ENCODE measurements at regions not wholly inside any gene's neighbourhood (a gene's known extent, or its start where the extent isn't known, plus 50 kb on each side); places are given as distances from the start of the nearest gene placed in this dataset.
"Not testable (repeated sequence)": the region's sequence is repeated elsewhere in the genome, so short reads cannot be mapped to it uniquely, and the experiment has no call there.

DNA sequence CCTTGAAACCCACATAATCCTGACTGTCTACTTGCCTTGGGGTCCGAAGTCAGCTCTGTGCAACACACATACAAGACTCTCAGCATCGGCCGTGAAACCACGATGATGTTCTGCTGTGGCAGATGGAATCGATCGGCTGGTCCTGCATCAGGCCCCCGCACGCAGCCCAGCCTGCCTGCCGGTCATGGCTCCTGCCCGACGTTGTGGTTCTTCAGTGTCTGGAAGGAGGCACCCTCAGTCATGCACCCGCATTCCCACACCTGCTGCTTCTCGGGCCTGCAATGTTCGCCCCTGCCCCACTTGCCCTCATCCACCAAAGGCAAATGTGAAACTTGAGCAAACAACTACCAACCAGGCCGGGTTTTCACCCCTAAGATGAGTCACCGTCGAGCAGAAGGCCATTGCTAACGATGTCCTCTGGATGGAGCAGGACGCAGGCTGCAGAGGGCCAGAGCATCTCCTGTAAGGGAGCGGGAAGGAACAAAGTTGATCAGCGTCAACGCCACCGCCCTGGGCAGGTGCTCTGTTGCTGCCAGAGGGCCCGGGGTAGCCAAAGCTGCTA, 128.9 kb upstream of the PDE10A start:
- no peak for DNase-seq (ENCODE audit: low spot score)

GRCh38 chr6:165791306-165791705, 128.3 kb upstream of the PDE10A start:
- no peak for DNase-seq (ENCODE audit: low spot score)

DNA sequence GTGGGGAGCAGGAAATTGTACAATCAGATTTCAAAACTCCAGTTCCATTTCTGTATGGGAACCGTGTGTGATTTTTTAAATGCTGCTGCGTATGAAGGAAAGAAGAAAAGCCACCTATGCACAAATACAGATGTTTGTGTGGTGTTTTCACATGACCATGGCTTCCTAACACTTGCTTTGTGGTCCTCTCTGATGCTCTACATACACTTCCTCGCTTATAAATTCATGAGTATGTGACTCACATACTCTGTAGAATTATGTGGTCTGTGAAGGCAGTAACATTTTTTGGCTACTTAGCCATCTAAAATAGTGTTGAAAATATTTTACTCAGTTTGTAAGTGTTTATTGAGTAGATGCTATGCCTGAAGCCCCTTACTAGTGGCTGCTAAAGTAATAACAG, 119.8 kb upstream of the PDE10A start:
- no peak for DNase-seq (ENCODE audit: low spot score)

GRCh38 chr6:165782134-165782533, 119.1 kb upstream of the PDE10A start:
- no peak for DNase-seq (ENCODE audit: low spot score)

- DNase-seq (ENCODE audit: low spot score): no peak
These were observed 114.6 kb upstream of the PDE10A start for GRCh38 chr6:165777680-165778079.

- no peak for DNase-seq (ENCODE audit: low spot score)
These were observed 113.7 kb upstream of the PDE10A start for GRCh38 chr6:165776691-165777090.

- DNase-seq (ENCODE audit: low spot score): no peak
These were observed 112.7 kb upstream of the PDE10A start for GRCh38 chr6:165775721-165776120.

DNA sequence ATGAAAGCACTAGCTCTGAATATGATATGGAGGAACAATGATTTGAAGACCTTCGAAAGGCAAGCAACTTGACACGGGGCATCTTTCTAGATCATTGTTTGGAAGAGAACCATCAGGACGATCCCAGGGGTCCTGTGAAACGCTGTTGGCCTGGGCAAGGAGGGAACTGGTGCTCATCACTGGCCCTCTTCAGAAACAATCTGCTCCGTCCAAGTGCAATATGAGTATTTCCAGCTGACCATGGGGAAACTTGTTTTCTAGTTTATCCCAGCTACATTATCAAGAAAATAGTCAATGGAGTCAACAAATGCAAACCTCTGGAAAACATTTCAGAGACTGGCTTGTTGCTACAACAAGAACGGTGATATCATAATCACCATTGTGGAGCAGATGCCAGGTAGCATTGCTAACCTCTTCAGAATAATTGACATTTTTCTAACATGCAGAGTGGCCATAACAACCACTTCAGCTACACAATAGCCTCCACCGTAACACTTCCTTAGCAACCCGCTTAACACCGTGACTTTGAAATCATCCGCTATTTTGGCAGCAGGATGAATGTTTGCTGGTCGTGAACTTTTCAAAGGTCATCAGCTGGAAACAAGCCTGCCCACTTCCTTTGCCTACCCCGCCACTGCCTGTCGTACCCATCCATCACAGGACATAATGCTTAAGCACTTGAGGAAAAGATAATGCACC, 112.0 kb upstream of the PDE10A start:
- no peak for DNase-seq (ENCODE audit: low spot score)

- DNase-seq (ENCODE audit: low spot score): no peak
These were observed 107.5 kb upstream of the PDE10A start for GRCh38 chr6:165770397-165771082.

- DNase-seq (ENCODE audit: low spot score): no peak
These were observed 106.8 kb upstream of the PDE10A start for GRCh38 chr6:165769884-165770283.

- no peak for DNase-seq (ENCODE audit: low spot score)
These were observed 106.4 kb upstream of the PDE10A start for GRCh38 chr6:165769401-165769800.

DNA sequence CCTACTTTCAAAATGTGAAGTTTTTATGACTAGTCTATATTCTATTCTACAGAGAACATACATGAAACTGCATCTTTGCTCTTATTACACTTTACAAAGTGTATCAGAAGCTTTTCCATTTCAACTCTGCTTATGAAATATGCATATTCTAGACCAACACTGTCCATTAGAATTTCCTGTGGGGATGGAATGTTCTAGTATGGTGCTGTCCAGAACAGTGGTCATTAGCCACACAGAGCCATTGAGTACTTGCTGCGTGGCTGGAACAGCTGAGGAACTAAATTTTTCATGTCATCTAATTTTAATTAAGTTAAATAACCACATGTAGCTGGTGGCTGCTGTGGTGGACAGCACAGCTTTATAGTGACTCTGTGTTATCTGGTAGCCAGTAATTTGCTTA, 105.9 kb upstream of the PDE10A start:
- no peak for DNase-seq (ENCODE audit: low spot score)

DNA sequence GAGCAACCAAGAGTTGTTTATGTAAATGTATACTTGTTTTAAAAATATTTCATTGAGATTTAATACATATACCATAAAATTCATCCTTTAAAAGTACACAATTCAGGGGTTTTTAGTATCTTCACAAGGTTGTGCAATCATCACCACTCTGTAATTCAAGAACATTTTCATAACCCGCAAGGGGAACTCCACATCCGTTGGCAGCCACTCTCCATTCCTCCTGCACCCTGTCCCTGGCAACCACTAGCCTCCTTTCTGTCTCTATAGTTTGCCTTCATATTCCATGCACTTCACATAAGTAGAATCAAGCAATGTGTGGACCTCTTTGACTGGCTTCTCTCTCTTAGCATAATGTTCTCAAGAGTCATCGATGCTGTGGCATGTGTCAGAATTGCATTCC, 104.2 kb upstream of the PDE10A start:
- DNase-seq (ENCODE audit: low spot score): no peak

DNA sequence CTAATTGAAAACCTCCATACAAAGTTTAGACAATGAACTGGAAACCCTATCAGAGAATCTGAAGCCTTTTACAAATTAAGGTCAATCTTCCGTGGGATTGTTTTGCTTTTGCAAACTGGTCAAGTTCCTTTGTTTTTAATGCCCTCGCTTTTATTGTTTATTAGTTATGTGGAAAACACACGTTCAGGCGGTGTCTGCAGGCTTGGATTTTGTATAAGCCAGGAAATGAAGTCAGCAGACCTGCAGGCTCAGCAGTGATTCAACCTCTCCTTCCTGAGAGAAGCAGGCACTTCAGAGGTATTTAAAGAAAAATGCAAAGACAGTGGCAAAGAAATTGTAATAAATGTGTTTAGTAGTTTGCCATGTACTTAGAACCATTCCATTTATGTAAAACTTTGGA, 103.4 kb upstream of the PDE10A start:
- DNase-seq (ENCODE audit: low spot score): no peak

GRCh38 chr6:165766026-165766425, 103.0 kb upstream of the PDE10A start:
- no peak for DNase-seq (ENCODE audit: low spot score)

- DNase-seq (ENCODE audit: low spot score): not testable (repeated sequence)
These were observed 102.2 kb upstream of the PDE10A start for GRCh38 chr6:165765256-165765655.

- DNase-seq (ENCODE audit: low spot score): no peak
These were observed 99.8 kb upstream of the PDE10A start for GRCh38 chr6:165762876-165763275.

GRCh38 chr6:165762125-165762524, 99.1 kb upstream of the PDE10A start:
- no peak for DNase-seq (ENCODE audit: low spot score)

DNA sequence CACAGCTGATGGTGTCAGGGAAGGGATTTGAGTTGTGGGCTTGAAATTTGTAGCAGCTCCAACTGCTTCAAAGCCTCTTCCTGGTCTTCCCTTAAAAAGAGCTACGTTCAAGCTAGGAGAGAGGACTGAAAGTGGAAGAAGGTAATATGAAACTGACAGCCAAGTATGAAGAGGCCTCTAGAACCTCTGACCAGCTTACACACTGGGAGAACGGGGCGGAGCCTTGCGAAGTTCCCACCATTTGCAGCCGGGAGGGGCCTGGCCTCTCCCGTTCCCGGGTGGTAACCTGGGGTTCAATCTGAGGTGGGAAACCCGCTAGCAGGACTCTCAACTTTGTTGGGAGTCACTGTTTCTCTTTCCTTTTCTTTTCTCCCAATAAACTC, 97.8 kb upstream of the PDE10A start:
- DNase-seq (ENCODE audit: low spot score): no peak

GRCh38 chr6:165760126-165760802, 97.2 kb upstream of the PDE10A start:
- DNase-seq (ENCODE audit: low spot score): no peak

DNA sequence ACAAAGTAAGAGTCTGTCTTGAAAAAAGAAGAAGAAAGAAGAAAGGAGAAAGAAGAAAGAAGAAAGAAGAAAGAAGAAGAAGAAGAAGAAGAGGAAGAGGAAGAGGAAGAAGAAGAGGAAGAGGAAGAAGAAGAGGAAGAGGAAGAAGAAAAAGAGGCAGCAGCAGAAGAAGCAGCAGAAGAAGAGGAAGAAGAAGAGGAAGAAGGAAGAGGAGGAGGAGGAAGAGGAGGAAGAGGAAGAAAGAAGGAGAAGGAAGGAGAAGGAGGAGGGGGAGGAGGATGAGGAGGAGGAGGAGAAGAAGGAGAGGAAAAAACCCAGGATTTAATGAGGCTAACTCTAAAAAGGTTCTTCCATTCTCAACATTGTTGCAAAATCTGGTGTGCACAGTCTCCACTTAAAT, 95.4 kb upstream of the PDE10A start:
- DNase-seq (ENCODE audit: low spot score): no peak

GRCh38 chr6:165755583-165755982, 92.5 kb upstream of the PDE10A start:
- no peak for DNase-seq (ENCODE audit: low spot score)

DNA sequence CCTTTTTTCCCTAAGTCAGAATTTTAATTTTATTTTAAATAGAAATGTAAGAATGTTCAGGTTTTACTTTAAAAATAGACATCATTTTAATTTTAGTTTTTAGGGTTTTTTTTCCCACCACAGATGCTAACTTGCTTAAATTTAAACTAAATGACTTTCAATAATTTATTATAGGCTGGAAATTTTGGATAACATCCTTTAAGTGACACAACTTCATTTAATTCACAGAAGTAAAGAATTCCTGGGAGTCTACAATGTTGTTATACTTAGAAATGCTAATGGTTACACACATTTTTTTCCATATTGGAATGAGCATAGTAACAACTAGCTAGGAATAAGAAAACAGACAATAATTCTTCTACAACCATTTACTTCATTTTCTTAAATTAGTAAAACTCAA, 90.5 kb upstream of the PDE10A start:
- no peak for DNase-seq (ENCODE audit: low spot score)

All from AG08395 (cell line).